DOHH2 (cell line): ENCODE measurements at regions not wholly inside any gene's neighbourhood (a gene's known extent, or its start where the extent isn't known, plus 50 kb on each side); places are given as distances from the start of the nearest gene placed in this dataset.

Experiments
- CTCF ChIP-seq: fragments of 200-600 bp; sonication (generic); IDR thresholded peaks from one replicate; pipeline ENCODE4 v1.5.1; 2014; ENCODE audit warnings: antibody characterized with exemption, mild to moderate bottlenecking, low read depth, low read length; ENCODE audit not compliant: poor library complexity, severe bottlenecking
- EZH2phosphoT487 ChIP-seq: fragments of 200-600 bp; sonication (generic); IDR thresholded peaks from 2 replicates; pipeline ENCODE4 v1.6.1; 2017; ENCODE audit warnings: borderline replicate concordance, mild to moderate bottlenecking, antibody characterized with exemption, low read length, moderate library complexity, mixed read lengths

GRCh38 chr4:12324965-12325364 is 896.3 kb upstream of the HS3ST1 start:
- TF ChIP-seq CTCF, result no peak
- no peak for TF ChIP-seq EZH2phosphoT487
